ENCODE measurements at regions not wholly inside any gene's neighbourhood (a gene's known extent, or its start where the extent isn't known, plus 50 kb on each side); places are given as distances from the start of the nearest gene placed in this dataset.

GRCh38 chr1:234928642-234929041 is 200.0 kb downstream of the TOMM20 start:
- TF ChIP-seq, protein P1, sequence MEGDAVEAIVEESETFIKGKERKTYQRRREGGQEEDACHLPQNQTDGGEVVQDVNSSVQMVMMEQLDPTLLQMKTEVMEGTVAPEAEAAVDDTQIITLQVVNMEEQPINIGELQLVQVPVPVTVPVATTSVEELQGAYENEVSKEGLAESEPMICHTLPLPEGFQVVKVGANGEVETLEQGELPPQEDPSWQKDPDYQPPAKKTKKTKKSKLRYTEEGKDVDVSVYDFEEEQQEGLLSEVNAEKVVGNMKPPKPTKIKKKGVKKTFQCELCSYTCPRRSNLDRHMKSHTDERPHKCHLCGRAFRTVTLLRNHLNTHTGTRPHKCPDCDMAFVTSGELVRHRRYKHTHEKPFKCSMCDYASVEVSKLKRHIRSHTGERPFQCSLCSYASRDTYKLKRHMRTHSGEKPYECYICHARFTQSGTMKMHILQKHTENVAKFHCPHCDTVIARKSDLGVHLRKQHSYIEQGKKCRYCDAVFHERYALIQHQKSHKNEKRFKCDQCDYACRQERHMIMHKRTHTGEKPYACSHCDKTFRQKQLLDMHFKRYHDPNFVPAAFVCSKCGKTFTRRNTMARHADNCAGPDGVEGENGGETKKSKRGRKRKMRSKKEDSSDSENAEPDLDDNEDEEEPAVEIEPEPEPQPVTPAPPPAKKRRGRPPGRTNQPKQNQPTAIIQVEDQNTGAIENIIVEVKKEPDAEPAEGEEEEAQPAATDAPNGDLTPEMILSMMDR (conservative IDR thresholded peaks at IDR 0.05; ENCODE audit: low read depth, low read length), result no peak
- no peak for TF ChIP-seq EZH2 (IDR thresholded peaks at IDR 0.05; ENCODE audit: borderline replicate concordance, low read depth, low read length, poor library complexity, severe bottlenecking)
